ENCODE measurements at regions not wholly inside any gene's neighbourhood (a gene's known extent, or its start where the extent isn't known, plus 50 kb on each side); places are given as distances from the start of the nearest gene placed in this dataset.

DNA sequence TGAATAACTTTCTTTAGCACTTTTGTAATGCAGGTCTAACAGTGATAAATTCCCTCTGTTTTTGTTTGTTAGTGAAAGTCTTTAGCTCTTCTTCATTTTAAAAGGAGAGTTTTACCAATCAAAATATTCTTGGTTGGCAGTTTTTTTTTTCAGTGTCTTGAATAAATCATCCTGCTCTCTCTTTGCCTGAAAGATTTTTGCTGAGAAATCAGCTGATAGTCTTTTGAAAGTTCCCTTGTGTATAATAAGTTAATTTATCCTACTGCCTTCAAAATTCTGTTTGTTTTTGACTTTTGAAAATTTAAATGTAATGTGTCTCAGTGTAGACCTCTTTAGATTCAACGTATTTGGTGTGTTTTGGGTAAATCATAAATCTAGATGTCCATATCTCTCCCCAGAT is 205.7 kb upstream of the NXPH2 start:
- TF ChIP-seq, protein P1, sequence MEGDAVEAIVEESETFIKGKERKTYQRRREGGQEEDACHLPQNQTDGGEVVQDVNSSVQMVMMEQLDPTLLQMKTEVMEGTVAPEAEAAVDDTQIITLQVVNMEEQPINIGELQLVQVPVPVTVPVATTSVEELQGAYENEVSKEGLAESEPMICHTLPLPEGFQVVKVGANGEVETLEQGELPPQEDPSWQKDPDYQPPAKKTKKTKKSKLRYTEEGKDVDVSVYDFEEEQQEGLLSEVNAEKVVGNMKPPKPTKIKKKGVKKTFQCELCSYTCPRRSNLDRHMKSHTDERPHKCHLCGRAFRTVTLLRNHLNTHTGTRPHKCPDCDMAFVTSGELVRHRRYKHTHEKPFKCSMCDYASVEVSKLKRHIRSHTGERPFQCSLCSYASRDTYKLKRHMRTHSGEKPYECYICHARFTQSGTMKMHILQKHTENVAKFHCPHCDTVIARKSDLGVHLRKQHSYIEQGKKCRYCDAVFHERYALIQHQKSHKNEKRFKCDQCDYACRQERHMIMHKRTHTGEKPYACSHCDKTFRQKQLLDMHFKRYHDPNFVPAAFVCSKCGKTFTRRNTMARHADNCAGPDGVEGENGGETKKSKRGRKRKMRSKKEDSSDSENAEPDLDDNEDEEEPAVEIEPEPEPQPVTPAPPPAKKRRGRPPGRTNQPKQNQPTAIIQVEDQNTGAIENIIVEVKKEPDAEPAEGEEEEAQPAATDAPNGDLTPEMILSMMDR (IDR thresholded peaks at IDR 0.05): no peak
- TF ChIP-seq POLR2A (IDR thresholded peaks at IDR 0.05): no peak
